LNCAP (cell line): ENCODE measurements at regions not wholly inside any gene's neighbourhood (a gene's known extent, or its start where the extent isn't known, plus 50 kb on each side); places are given as distances from the start of the nearest gene placed in this dataset.

ENCODE experiments used
- CTCF ChIP-seq: fragments of 450-650 bp; IDR thresholded peaks from 2 replicates; pipeline ENCODE4 v1.5.1; 2017; ENCODE audit warnings: mild to moderate bottlenecking

DNA sequence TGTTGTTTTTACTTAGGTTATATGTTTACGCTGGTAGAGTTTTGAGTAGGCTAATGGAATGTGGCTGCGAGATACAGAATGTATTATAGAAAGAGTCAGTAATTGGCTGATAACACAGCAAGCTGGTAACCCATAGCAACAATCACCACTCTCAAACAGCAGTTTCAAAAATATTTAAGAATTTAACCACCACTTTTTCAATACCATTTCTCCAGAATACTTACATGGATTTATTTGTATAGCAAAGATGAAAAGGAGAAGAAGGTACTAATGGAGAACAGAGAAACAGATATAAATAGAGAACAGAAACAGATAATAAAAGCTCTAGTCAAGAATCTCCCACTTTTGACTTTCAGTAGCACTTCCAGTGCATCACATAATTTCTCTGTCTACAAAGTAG, 188.3 kb upstream of the SLC39A10 start:
- no peak for TF ChIP-seq CTCF

GRCh38 chr2:195466427-195466826, 190.6 kb upstream of the SLC39A10 start:
- TF ChIP-seq CTCF: no peak

DNA sequence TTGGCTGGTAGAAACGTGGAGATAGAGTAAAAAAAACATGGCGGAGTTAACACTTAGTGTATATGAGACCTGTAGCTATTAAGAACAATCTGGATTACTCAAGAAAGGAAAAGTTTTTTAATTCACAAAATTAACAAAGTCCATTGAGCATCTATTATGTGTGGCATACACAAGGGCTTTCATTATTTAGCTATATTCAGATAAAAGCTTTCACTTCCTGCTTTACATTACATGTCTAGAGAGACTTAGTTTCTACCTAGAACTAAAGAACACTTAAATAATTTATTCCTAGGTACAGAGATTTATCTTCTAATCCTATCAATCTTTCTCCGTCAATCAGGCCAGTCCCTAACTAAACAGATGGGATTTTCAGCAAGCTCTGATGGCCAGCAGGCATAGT, 196.0 kb upstream of the SLC39A10 start:
- no peak for TF ChIP-seq CTCF

DNA sequence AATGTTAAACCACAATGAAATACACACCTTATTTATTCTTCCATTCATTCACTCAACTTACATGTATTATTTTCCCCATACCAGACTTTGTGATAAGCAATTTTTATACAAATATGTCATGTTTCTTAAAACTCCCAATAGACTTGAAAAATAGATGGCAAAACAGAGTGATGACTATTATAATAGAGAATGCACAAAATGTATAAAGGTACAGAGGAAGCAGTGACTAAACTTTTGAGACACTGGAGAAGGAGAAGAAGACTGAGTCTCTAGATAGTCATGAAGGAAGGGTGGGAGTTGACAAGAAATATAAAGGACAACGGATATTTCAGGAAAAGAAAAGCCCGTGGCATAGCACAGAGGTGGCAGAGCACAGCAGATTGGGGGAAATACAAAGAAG, 198.1 kb upstream of the SLC39A10 start:
- no peak for TF ChIP-seq CTCF

- no peak for TF ChIP-seq CTCF
These were observed 199.2 kb upstream of the SLC39A10 start for GRCh38 chr2:195457873-195458272.

GRCh38 chr2:195456771-195457170, 200.3 kb upstream of the SLC39A10 start:
- no peak for TF ChIP-seq CTCF

GRCh38 chr2:195451160-195451559, 205.9 kb upstream of the SLC39A10 start:
- TF ChIP-seq CTCF: no peak

DNA sequence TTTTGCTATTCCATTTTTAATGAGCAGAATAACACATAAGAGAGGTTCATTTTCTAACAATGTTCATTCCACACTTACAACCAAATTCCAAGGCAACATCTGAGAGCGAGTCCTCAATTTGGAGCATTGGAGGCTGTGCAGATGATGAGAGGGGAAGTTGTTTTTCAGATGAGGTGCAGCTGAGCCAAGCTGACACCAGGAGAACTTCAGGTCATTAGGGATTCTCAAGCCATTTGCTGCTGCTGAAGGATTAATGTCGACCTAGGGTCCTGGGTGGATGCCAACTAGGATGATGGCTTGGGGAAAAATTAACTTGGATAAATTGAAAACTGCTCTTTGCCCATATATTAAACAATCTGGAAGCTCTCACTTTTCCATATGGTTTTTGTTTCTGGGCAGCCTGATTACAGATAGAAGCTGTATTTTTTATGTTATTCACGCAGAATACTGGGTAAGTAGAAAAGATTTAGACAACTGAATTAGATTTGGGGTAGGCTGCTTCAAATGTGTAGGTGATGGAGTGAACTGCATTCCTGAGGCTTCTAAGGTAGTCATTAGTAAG, 206.4 kb upstream of the SLC39A10 start:
- no peak for TF ChIP-seq CTCF
